Ascending aorta (tissue), 2 donors: ENCODE measurements at regions not wholly inside any gene's neighbourhood (a gene's known extent, or its start where the extent isn't known, plus 50 kb on each side); places are given as distances from the start of the nearest gene placed in this dataset.
A peak's percentile ranks its signal among the peaks of the same experiment; 100 is the strongest.

Experiments used
- DNase-seq, 2 donors: peaks; one replicate each; pipeline ENCODE4 v3.0.0-alpha.2; 2019; ENCODE audit warnings: low spot score in 2 of 2
- H3K27ac ChIP-seq, 2 donors: fragments of 200-600 bp; sonication (generic); one replicate each; pipeline ENCODE4 v1.5.1; 2016 to 2017; ENCODE audit warnings: mild to moderate bottlenecking in 1 of 2
- H3K27me3 ChIP-seq: fragments of 200-600 bp; sonication (generic); one replicate; pipeline ENCODE4 v1.5.1; 2017
- H3K36me3 ChIP-seq, 2 donors: fragments of 200-600 bp; sonication (generic); one replicate each; pipeline ENCODE4 v1.5.1; 2016
- H3K4me1 ChIP-seq, 2 donors: fragments of 200-600 bp; sonication (generic); one replicate each; pipeline ENCODE4 v1.5.1; 2016 to 2017; ENCODE audit warnings: mild to moderate bottlenecking in 1 of 2
- H3K4me3 ChIP-seq, 2 donors: fragments of 200-600 bp; sonication (generic); one replicate each; pipeline ENCODE4 v1.5.1; 2016 to 2017; ENCODE audit warnings: mild to moderate bottlenecking in 1 of 2
- H3K9me3 ChIP-seq, 2 donors: fragments of 200-600 bp; sonication (generic); one replicate each; pipeline ENCODE4 v1.5.1; 2016
- intact Hi-C: fragments of 100-400 bp; cut with DNase I; formaldehyde crosslinking; loops from one replicate; pipeline ENCODE4 v1.15.1; 2023
- TF ChIP-seq, protein P1 (sequence below), 3 experiments: fragments of 200-600 bp in 2 of 3; fragments of 450-650 bp in 1 of 3; sonication (generic) in 2 of 3; IDR thresholded peaks; one replicate each; pipeline ENCODE4 v1.5.1; 2016 to 2019; ENCODE audit warnings: antibody characterized with exemption in 3 of 3, mild to moderate bottlenecking in 1 of 3, moderate library complexity in 1 of 3

GRCh38 chr15:95451938-95452337, 878.6 kb upstream of the NR2F2 start:
- H3K36me3 ChIP-seq = no peaks in the 10 kb centered on the region
- no peak overlapping the region for H3K27ac ChIP-seq
- no peaks in the 10 kb centered on the region for H3K4me1 ChIP-seq
- intact Hi-C loops = no loop called here
- TF ChIP-seq, protein P1, sequence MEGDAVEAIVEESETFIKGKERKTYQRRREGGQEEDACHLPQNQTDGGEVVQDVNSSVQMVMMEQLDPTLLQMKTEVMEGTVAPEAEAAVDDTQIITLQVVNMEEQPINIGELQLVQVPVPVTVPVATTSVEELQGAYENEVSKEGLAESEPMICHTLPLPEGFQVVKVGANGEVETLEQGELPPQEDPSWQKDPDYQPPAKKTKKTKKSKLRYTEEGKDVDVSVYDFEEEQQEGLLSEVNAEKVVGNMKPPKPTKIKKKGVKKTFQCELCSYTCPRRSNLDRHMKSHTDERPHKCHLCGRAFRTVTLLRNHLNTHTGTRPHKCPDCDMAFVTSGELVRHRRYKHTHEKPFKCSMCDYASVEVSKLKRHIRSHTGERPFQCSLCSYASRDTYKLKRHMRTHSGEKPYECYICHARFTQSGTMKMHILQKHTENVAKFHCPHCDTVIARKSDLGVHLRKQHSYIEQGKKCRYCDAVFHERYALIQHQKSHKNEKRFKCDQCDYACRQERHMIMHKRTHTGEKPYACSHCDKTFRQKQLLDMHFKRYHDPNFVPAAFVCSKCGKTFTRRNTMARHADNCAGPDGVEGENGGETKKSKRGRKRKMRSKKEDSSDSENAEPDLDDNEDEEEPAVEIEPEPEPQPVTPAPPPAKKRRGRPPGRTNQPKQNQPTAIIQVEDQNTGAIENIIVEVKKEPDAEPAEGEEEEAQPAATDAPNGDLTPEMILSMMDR (IDR thresholded peaks at IDR 0.05) = no peak
- no peaks in the 10 kb centered on the region for H3K9me3 ChIP-seq
- H3K4me3 ChIP-seq = no peak overlapping the region
- no peak for DNase-seq
- H3K27me3 ChIP-seq = no peaks in the 10 kb centered on the region

DNA sequence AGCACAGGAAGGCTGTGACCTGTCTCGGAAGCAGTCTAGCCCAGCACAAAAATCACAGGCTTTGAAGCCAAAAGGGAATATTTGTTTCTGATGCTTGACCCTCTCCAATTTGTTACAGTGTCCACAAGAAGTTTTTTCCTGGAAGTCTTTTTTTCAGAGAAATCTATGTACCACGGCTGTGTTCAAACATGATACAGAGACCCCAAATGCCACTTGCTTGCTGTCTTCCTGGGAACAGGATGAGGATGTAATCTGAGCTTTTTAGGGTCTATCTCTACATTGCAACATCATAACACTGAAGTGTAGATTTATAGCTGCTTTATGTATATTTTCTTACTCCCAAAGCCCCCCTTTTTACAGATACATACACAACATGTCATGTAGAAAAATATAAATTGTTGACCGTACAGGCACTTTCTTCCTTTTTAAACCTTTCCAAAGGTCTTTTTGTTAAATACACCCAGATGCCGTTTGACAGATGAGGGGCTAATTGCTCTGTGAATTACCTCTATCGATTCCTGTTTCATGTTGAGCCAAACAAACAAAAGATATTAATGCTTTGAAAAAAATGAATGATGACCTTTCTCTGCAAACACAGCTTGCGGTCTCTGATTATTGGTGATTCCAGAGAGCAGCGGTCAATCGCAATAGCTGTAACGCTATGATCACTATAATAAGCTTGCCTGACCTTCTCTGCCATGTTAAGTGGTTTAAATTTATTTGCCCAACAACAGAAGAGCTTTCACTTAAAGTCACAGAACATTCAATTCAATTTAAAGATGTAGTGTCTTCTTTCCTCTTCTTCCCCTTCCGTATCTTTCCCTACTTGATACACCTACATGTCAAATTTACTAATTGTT, 875.9 kb upstream of the NR2F2 start:
- Histone ChIP-seq H3K27ac (no peak overlapping the region), H3K4me3 (no peak overlapping the region), H3K36me3 (no peaks in the 10 kb centered on the region), H3K4me1 (peaks cover 4 to 15% of the 10 kb centered on the region in 2 donors), H3K9me3 (no peaks in the 10 kb centered on the region), H3K27me3 (no peaks in the 10 kb centered on the region)
- TF ChIP-seq, protein P1 (IDR thresholded peaks at IDR 0.05) = no peak
- intact Hi-C loops = no loop called here
- no peak for DNase-seq

- no peaks in the 10 kb centered on the region for H3K9me3 ChIP-seq
- intact Hi-C loops = no loop called here
- no peaks in the 10 kb centered on the region for H3K36me3 ChIP-seq
- peak overlapping the region; percentile 11 to 47 for H3K27ac ChIP-seq
- TF ChIP-seq, protein P1 (IDR thresholded peaks at IDR 0.05) = no peak
- no peaks in the 10 kb centered on the region for H3K27me3 ChIP-seq
- no peak for DNase-seq
- H3K4me3 ChIP-seq = no peak overlapping the region
- H3K4me1 ChIP-seq = peaks cover 4 to 15% of the 10 kb centered on the region in 2 donors
These were observed 873.0 kb upstream of the NR2F2 start for GRCh38 chr15:95457520-95457919.

DNA sequence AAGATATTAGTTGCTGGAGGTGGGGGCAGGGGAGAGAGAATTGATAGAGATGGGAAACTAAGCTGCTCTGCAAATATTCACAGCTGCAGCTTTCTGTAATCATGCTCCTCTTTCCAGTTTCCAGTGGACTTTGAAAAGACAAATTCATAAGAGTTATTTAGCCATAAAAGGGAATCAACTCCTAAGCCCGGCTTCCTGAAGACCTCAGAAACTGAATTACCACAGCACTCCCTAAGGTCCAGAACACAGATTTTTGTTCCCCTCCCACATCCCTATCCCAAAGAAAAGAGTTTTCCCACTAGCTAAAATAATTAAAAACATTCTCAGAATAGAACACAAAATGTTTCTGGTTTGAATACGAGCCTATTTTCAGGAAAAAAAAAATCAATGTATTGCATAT, 871.8 kb upstream of the NR2F2 start:
- no peak for DNase-seq
- no peaks in the 10 kb centered on the region for H3K27me3 ChIP-seq
- no peak overlapping the region for H3K27ac ChIP-seq
- intact Hi-C loops = no loop called here
- TF ChIP-seq, protein P1 (IDR thresholded peaks at IDR 0.05) = no peak
- peaks cover 4 to 15% of the 10 kb centered on the region in 2 donors for H3K4me1 ChIP-seq
- no peak overlapping the region for H3K4me3 ChIP-seq
- no peaks in the 10 kb centered on the region for H3K9me3 ChIP-seq
- no peaks in the 10 kb centered on the region for H3K36me3 ChIP-seq

DNA sequence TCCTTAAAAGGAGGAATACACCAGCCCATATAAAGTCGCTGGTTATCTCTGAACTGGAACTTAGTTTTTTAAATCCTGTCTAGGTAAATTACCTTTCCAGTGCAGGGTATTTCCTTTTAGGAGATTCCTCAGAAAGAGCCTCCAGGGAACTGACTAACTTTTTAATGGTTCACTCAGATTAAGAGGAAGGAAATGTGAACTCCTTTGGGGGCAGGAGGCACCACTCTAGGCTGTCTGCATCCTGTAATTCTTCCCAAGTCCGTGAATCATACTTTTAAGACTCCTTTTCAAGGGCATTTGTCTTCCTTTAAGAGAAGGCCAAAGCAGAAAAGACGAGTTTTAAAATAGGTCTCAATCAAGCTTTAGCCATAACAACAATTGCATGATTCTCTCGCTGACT, 871.2 kb upstream of the NR2F2 start:
- Histone ChIP-seq H3K27me3 (no peaks in the 10 kb centered on the region), H3K9me3 (no peaks in the 10 kb centered on the region), H3K27ac (no peak overlapping the region), H3K4me1 (peaks cover 7 to 18% of the 10 kb centered on the region in 2 donors), H3K36me3 (no peaks in the 10 kb centered on the region), H3K4me3 (no peak overlapping the region)
- intact Hi-C loops = no loop called here
- no peak for DNase-seq
- TF ChIP-seq, protein P1 (IDR thresholded peaks at IDR 0.05) = no peak
